PC-9 (cell line): ENCODE measurements at regions not wholly inside any gene's neighbourhood (a gene's known extent, or its start where the extent isn't known, plus 50 kb on each side); places are given as distances from the start of the nearest gene placed in this dataset.
A peak's percentile ranks its signal among the peaks of the same experiment; 100 is the strongest.

Experiments used
- BruUV-seq: library from RNA; stranded (reverse); fragments of 400-500 nt; replicated peaks from 2 replicates; lab custom pipeline; 2021; lab: Mats Ljungman, UMichigan
- CTCF ChIA-PET: fragments of 300-600 bp; sonication (Branson Sonifier 250); formaldehyde crosslinking; loops from one replicate; lab custom pipeline; 2022; ENCODE audit warnings: antibody characterized with exemption; lab: Charles Lee
- POLR2A ChIA-PET: fragments of 300-600 bp; sonication (Branson Sonifier 250); formaldehyde crosslinking; loops from one replicate; lab custom pipeline; 2022; ENCODE audit warnings: antibody characterized with exemption; ENCODE audit not compliant: unreplicated experiment; lab: Charles Lee
- DNase-seq, 2 experiments: peaks; one replicate each; pipeline versions ENCODE4 v3.0.0 to v3.0.0-alpha.2; 2015 to 2022; ENCODE audit warnings: mixed read lengths in 1 of 2
- H2AFZ ChIP-seq: fragments of 200-600 bp; sonication (generic); 2 replicates; pipeline ENCODE4 v1.8.1; 2017; ENCODE audit warnings: antibody characterized with exemption
- H3F3A ChIP-seq: fragments of 200-600 bp; sonication (generic); 2 replicates; pipeline ENCODE4 v1.8.1; 2017; ENCODE audit warnings: antibody characterized with exemption, mild to moderate bottlenecking, low read depth; ENCODE audit not compliant: insufficient read depth
- H3K27ac ChIP-seq: fragments of 200-600 bp; sonication (generic); 2 replicates; pipeline ENCODE4 v1.6.1; 2016; ENCODE audit warnings: mixed run types
- H3K27me3 ChIP-seq: fragments of 200-600 bp; sonication (generic); 2 replicates; pipeline ENCODE4 v1.6.1; 2016; ENCODE audit warnings: low read depth, mixed run types; ENCODE audit not compliant: insufficient read depth
- H3K36me3 ChIP-seq: fragments of 200-600 bp; sonication (generic); 2 replicates; pipeline ENCODE4 v1.6.1; 2016; ENCODE audit warnings: low read depth, mixed run types
- H3K4me1 ChIP-seq: fragments of 200-600 bp; sonication (generic); replicated peaks from 2 replicates; pipeline ENCODE4 v1.6.1; 2016; ENCODE audit warnings: mixed run types; ENCODE audit not compliant: insufficient read depth
- H3K4me2 ChIP-seq: fragments of 200-600 bp; sonication (generic); 2 replicates; pipeline ENCODE4 v1.6.1; 2017; ENCODE audit warnings: mixed run types
- H3K4me3 ChIP-seq: fragments of 200-600 bp; sonication (generic); 2 replicates; pipeline ENCODE4 v1.6.1; 2016; ENCODE audit warnings: mixed run types
- H3K79me2 ChIP-seq: fragments of 200-600 bp; sonication (generic); 2 replicates; pipeline ENCODE4 v1.6.1; 2017; ENCODE audit warnings: low read depth, mixed run types
- H3K9me2 ChIP-seq: fragments of 200-600 bp; sonication (generic); 2 replicates; pipeline ENCODE4 v1.8.1; 2017; ENCODE audit warnings: mild to moderate bottlenecking; ENCODE audit not compliant: insufficient read depth
- H3K9me3 ChIP-seq: fragments of 200-600 bp; sonication (generic); 2 replicates; pipeline ENCODE4 v1.8.1; 2016; ENCODE audit warnings: low read depth; ENCODE audit not compliant: insufficient read depth
- H4K20me1 ChIP-seq: fragments of 200-600 bp; sonication (generic); 2 replicates; pipeline ENCODE4 v1.8.1; 2017; ENCODE audit not compliant: insufficient read depth
- CTCF ChIP-seq: fragments of 200-600 bp; sonication (generic); conservative IDR thresholded peaks from 2 replicates; pipeline ENCODE4 v1.6.1; 2017; ENCODE audit warnings: mixed run types, antibody characterized with exemption, mild to moderate bottlenecking, moderate library complexity
- EZH2 ChIP-seq: fragments of 200-600 bp; sonication (generic); IDR thresholded peaks from 2 replicates; pipeline ENCODE4 v1.8.0; 2017; ENCODE audit warnings: antibody characterized with exemption, low read depth
- intact Hi-C: fragments of 100-400 bp; cut with micrococcal nuclease; formaldehyde crosslinking; loops from one replicate; pipeline ENCODE4 v1.10.0; 2022; ENCODE audit not compliant: unreplicated experiment

GRCh38 chr5:124841829-124842712, 95.6 kb upstream of the ZNF608 start:
- H2AFZ ChIP-seq = no peak overlapping the region
- no peaks in the 10 kb centered on the region for H3K27me3 ChIP-seq
- CTCF ChIA-PET = no interaction called here
- BruUV-seq = no TSS peak
- DNase-seq = peak in 1 of 2 experiments; percentile 82
- intact Hi-C loops = no loop called here
- peaks cover 4% of the 10 kb centered on the region; the same call in 1 of the 2 replicates for H3F3A ChIP-seq
- H4K20me1 ChIP-seq = no peaks in the 10 kb centered on the region
- H3K4me3 ChIP-seq = no peak overlapping the region
- no peaks in the 10 kb centered on the region for H3K36me3 ChIP-seq
- no peak overlapping the region for H3K27ac ChIP-seq
- H3K4me1 ChIP-seq = peaks cover 9% of the 10 kb centered on the region
- H3K79me2 ChIP-seq = no peaks in the 10 kb centered on the region
- no peaks in the 10 kb centered on the region for H3K9me2 ChIP-seq
- no peak for TF ChIP-seq EZH2
- no peak for TF ChIP-seq CTCF
- POLR2A ChIA-PET = no interaction called here
- no peak overlapping the region for H3K4me2 ChIP-seq
- no peaks in the 10 kb centered on the region for H3K9me3 ChIP-seq

- CTCF ChIA-PET = no interaction called here
- no peaks in the 10 kb centered on the region for H3K9me3 ChIP-seq
- H3K9me2 ChIP-seq = no peaks in the 10 kb centered on the region
- peaks cover 4% of the 10 kb centered on the region; the same call in 1 of the 2 replicates for H3F3A ChIP-seq
- no peak for DNase-seq
- no TSS peak for BruUV-seq
- intact Hi-C loops = no loop called here
- no peak overlapping the region for H3K4me3 ChIP-seq
- no peak overlapping the region for H3K4me2 ChIP-seq
- no peaks in the 10 kb centered on the region for H3K27me3 ChIP-seq
- no peaks in the 10 kb centered on the region for H3K79me2 ChIP-seq
- POLR2A ChIA-PET = no interaction called here
- H3K36me3 ChIP-seq = no peaks in the 10 kb centered on the region
- H3K27ac ChIP-seq = no peak overlapping the region
- peaks cover 9% of the 10 kb centered on the region for H3K4me1 ChIP-seq
- no peak overlapping the region for H2AFZ ChIP-seq
- TF ChIP-seq EZH2 (no peak), CTCF (no peak)
- no peaks in the 10 kb centered on the region for H4K20me1 ChIP-seq
Measured at GRCh38 chr5:124842725-124843595, 96.5 kb upstream of the ZNF608 start.

GRCh38 chr5:124843596-124843899, 97.1 kb upstream of the ZNF608 start:
- CTCF ChIA-PET = no interaction called here
- Histone ChIP-seq H3F3A (peaks cover 4% of the 10 kb centered on the region; the same call in 1 of the 2 replicates), H3K36me3 (no peaks in the 10 kb centered on the region), H3K4me3 (no peak overlapping the region), H3K4me2 (no peak overlapping the region), H4K20me1 (no peaks in the 10 kb centered on the region), H3K9me3 (no peaks in the 10 kb centered on the region), H2AFZ (no peak overlapping the region), H3K9me2 (no peaks in the 10 kb centered on the region), H3K27me3 (no peaks in the 10 kb centered on the region), H3K27ac (no peak overlapping the region), H3K79me2 (no peaks in the 10 kb centered on the region), H3K4me1 (peaks cover 9% of the 10 kb centered on the region)
- intact Hi-C loops = no loop called here
- DNase-seq = no peak
- TF ChIP-seq EZH2 = no peak
- BruUV-seq = no TSS peak
- POLR2A ChIA-PET = interaction anchor here (0.6 kb wide), 1 partner anchor 244 kb away, joined by 9 read pairs; no protein-coding TSS in a partner anchor
